Renal cortical epithelial cell (primary cell): ENCODE measurements at regions not wholly inside any gene's neighbourhood (a gene's known extent, or its start where the extent isn't known, plus 50 kb on each side); places are given as distances from the start of the nearest gene placed in this dataset.
A peak's percentile ranks its signal among the peaks of the same experiment; 100 is the strongest.

ENCODE experiments used
- DNase-seq: peaks from one replicate; pipeline ENCODE4 v3.0.0-alpha.2; 2011; ENCODE audit warnings: low read depth

GRCh38 chr4:135605076-135605475 lies 1403.5 kb upstream of the PABPC4L start:
- no peak for DNase-seq

GRCh38 chr4:135604531-135604930 lies 1402.9 kb upstream of the PABPC4L start:
- no peak for DNase-seq

- DNase-seq, result no peak
These were observed 1399.8 kb upstream of the PABPC4L start for GRCh38 chr4:135601351-135601750.

- no peak for DNase-seq
These were observed 1396.6 kb upstream of the PABPC4L start for GRCh38 chr4:135598151-135598550.

- no peak for DNase-seq
These were observed 1392.9 kb upstream of the PABPC4L start for GRCh38 chr4:135594521-135594920.

- no peak for DNase-seq
These were observed 1373.5 kb upstream of the PABPC4L start for GRCh38 chr4:135575041-135575440.

- no peak for DNase-seq
These were observed 1371.7 kb upstream of the PABPC4L start for GRCh38 chr4:135573251-135573650.

GRCh38 chr4:135564090-135564489 lies 1362.5 kb upstream of the PABPC4L start:
- no peak for DNase-seq

GRCh38 chr4:135553213-135553612 lies 1351.6 kb upstream of the PABPC4L start:
- DNase-seq, result no peak

- no peak for DNase-seq
These were observed 1350.5 kb upstream of the PABPC4L start for GRCh38 chr4:135552131-135552530.

GRCh38 chr4:135548711-135549110 lies 1347.1 kb upstream of the PABPC4L start:
- DNase-seq, result no peak

- no peak for DNase-seq
These were observed 1344.2 kb upstream of the PABPC4L start for GRCh38 chr4:135545616-135546317.

- no peak for DNase-seq
These were observed 1337.1 kb upstream of the PABPC4L start for GRCh38 chr4:135538698-135539097.

- DNase-seq, result no peak
These were observed 1331.5 kb upstream of the PABPC4L start for GRCh38 chr4:135533053-135533452.

- no peak for DNase-seq
These were observed 1330.5 kb upstream of the PABPC4L start for GRCh38 chr4:135532132-135532531.

GRCh38 chr4:135515295-135515694 lies 1313.7 kb upstream of the PABPC4L start:
- DNase-seq, result no peak

GRCh38 chr4:135510582-135510981 lies 1309.0 kb upstream of the PABPC4L start:
- no peak for DNase-seq

- DNase-seq, result peak; percentile 87
These were observed 1306.6 kb upstream of the PABPC4L start for GRCh38 chr4:135508006-135508714.

- DNase-seq, result no peak
These were observed 1296.1 kb upstream of the PABPC4L start for GRCh38 chr4:135497563-135498152.

GRCh38 chr4:135492439-135492838 lies 1290.8 kb upstream of the PABPC4L start:
- no peak for DNase-seq

- DNase-seq, result no peak
These were observed 1283.8 kb upstream of the PABPC4L start for GRCh38 chr4:135485371-135485770.

GRCh38 chr4:135476272-135476671 lies 1274.7 kb upstream of the PABPC4L start:
- DNase-seq, result no peak

- DNase-seq, result no peak
These were observed 1262.7 kb upstream of the PABPC4L start for GRCh38 chr4:135464311-135464710.
